ENCODE measurements at regions not wholly inside any gene's neighbourhood (a gene's known extent, or its start where the extent isn't known, plus 50 kb on each side); places are given as distances from the start of the nearest gene placed in this dataset.

- Histone ChIP-seq H4K91ac (ENCODE audit: insufficient read length, low read depth, low read length) (no peak overlapping the region), H4K5ac (ENCODE audit: insufficient read length, low read depth, low read length) (no peak overlapping the region), H4K8ac (replicated peaks; ENCODE audit: insufficient read length, low read depth, low read length) (no peak overlapping the region), H3K79me1 (ENCODE audit: insufficient read depth, low read depth, low read length, poor library complexity, severe bottlenecking) (no peaks in the 10 kb centered on the region), H3K9ac (ENCODE audit: extremely low read depth, insufficient read length, low read length) (no peak overlapping the region), H3K9me3 (ENCODE audit: control insufficient read depth, low read depth, low read length) (no peaks in the 10 kb centered on the region), H3K27me3 (ENCODE audit: insufficient read depth, low read length) (no peaks in the 10 kb centered on the region), H2BK120ac (ENCODE audit: low read depth, low read length, poor library complexity, severe bottlenecking) (no peak overlapping the region), H3K4me1 (ENCODE audit: insufficient read depth, low read length) (no peaks in the 10 kb centered on the region), H3K4ac (ENCODE audit: low read depth, low read length) (no peak overlapping the region), H2AK5ac (ENCODE audit: insufficient read length, low read length) (no peak overlapping the region), H3K14ac (ENCODE audit: insufficient read depth, low read length) (no peak overlapping the region), H4K20me1 (ENCODE audit: control insufficient read depth, insufficient read depth, insufficient read length) (no peaks in the 10 kb centered on the region), H2BK5ac (ENCODE audit: insufficient read length, low read length) (no peak overlapping the region), H3T11ph (ENCODE audit: low read length) (no peak overlapping the region), H3K79me2 (ENCODE audit: insufficient read depth, low read length) (no peaks in the 10 kb centered on the region), H2BK15ac (ENCODE audit: low read depth, low read length) (no peak overlapping the region), H3K4me2 (ENCODE audit: insufficient read depth, insufficient read length, low read length) (no peak overlapping the region), H3K56ac (ENCODE audit: insufficient read length, low read depth, low read length) (no peak overlapping the region), H3K27ac (ENCODE audit: insufficient read length, low read depth, low read length) (no peak overlapping the region), H3K23ac (ENCODE audit: insufficient read length, low read depth, low read length) (no peak overlapping the region), H3K23me2 (ENCODE audit: insufficient read length, low read depth, low read length, poor library complexity, severe bottlenecking) (no peaks in the 10 kb centered on the region), H3K18ac (ENCODE audit: insufficient read length, low read depth, low read length) (no peak overlapping the region), H2AFZ (ENCODE audit: low read length) (no peak overlapping the region), H2BK20ac (ENCODE audit: low read depth, low read length, poor library complexity, severe bottlenecking) (no peak overlapping the region), H2BK12ac (ENCODE audit: insufficient read length, low read depth, low read length) (no peak overlapping the region)
- Mint-ChIP-seq H3K36me3 (ENCODE audit: insufficient read depth in 1 of 3, low read depth in 3 of 3) (peaks cover 0 to 1% (median 0%) of the 10 kb centered on the region in 3 experiments; a peak in 2 of 7 replicates), H3K9me3 (no peaks in the 10 kb centered on the region; a peak in 1 of 5 replicates), H3K4me3 (no peak overlapping the region), H3K27ac (no peak overlapping the region), H3K4me1 (no peaks in the 10 kb centered on the region), H3K27me3 (ENCODE audit: low read depth) (no peaks in the 10 kb centered on the region; the same call in 1 of the 2 replicates)
- no peak for TF ChIP-seq CTCF (conservative IDR thresholded peaks at IDR 0.05)
- WGBS (ENCODE audit: extremely low coverage, insufficient read length, low lambda C conversion rate): no CpG with 5 or more reads among the region's 2 CpGs
- no peak for DNase-seq
Observed at GRCh38 chr5:104111632-104112031, 549.0 kb upstream of the NUDT12 start.
